ENCODE measurements at regions not wholly inside any gene's neighbourhood (a gene's known extent, or its start where the extent isn't known, plus 50 kb on each side); places are given as distances from the start of the nearest gene placed in this dataset.
"Not testable (repeated sequence)": the region's sequence is repeated elsewhere in the genome, so short reads cannot be mapped to it uniquely, and the experiment has no call there.

GRCh38 chr7:81445462-81445861, 324.4 kb downstream of the HGF start:
- DNase-seq (ENCODE audit: low read depth), result no peak
- no peak for TF ChIP-seq CTCF (conservative IDR thresholded peaks at IDR 0.05; ENCODE audit: low read length)
- no peak overlapping the region for H3K4me3 ChIP-seq (ENCODE audit: low read length)

GRCh38 chr7:81441750-81442149, 328.1 kb downstream of the HGF start:
- H3K4me3 ChIP-seq (ENCODE audit: low read length), result no peak overlapping the region
- TF ChIP-seq CTCF (conservative IDR thresholded peaks at IDR 0.05; ENCODE audit: low read length), result no peak
- DNase-seq (ENCODE audit: low read depth), result no peak

GRCh38 chr7:81439591-81439990, 330.3 kb downstream of the HGF start:
- no peak for TF ChIP-seq CTCF (conservative IDR thresholded peaks at IDR 0.05; ENCODE audit: low read length)
- no peak overlapping the region for H3K4me3 ChIP-seq (ENCODE audit: low read length)
- DNase-seq (ENCODE audit: low read depth), result no peak

- H3K4me3 ChIP-seq (ENCODE audit: low read length); DNase-seq (ENCODE audit: low read depth): not testable (repeated sequence)
These were observed 332.7 kb downstream of the HGF start for GRCh38 chr7:81437160-81437559.

- no peak for DNase-seq (ENCODE audit: low read depth)
- H3K4me3 ChIP-seq (ENCODE audit: low read length), result no peak overlapping the region
- TF ChIP-seq CTCF (conservative IDR thresholded peaks at IDR 0.05; ENCODE audit: low read length), result no peak
These were observed 336.0 kb downstream of the HGF start for GRCh38 chr7:81433692-81434331.

- H3K4me3 ChIP-seq (ENCODE audit: low read length), result no peak overlapping the region
- TF ChIP-seq CTCF (conservative IDR thresholded peaks at IDR 0.05; ENCODE audit: low read length), result no peak
- no peak for DNase-seq (ENCODE audit: low read depth)
These were observed 336.6 kb downstream of the HGF start for GRCh38 chr7:81433206-81433605.

- no peak for DNase-seq (ENCODE audit: low read depth)
- no peak overlapping the region for H3K4me3 ChIP-seq (ENCODE audit: low read length)
- no peak for TF ChIP-seq CTCF (conservative IDR thresholded peaks at IDR 0.05; ENCODE audit: low read length)
These were observed 339.1 kb downstream of the HGF start for GRCh38 chr7:81430761-81431160.

GRCh38 chr7:81430150-81430549, 339.7 kb downstream of the HGF start:
- no peak for DNase-seq (ENCODE audit: low read depth)
- no peak for TF ChIP-seq CTCF (conservative IDR thresholded peaks at IDR 0.05; ENCODE audit: low read length)

More at GRCh38 chr7:81430150-81430549, 339.7 kb downstream of the HGF start:
- H3K4me3 ChIP-seq (ENCODE audit: low read length), result no peak overlapping the region

Measured in AG10803 (cell line).